Endothelial cell of umbilical vein (primary cell): ENCODE measurements at regions not wholly inside any gene's neighbourhood (a gene's known extent, or its start where the extent isn't known, plus 50 kb on each side); places are given as distances from the start of the nearest gene placed in this dataset.

Experiments used
- BruUV-seq: library from RNA; stranded (reverse); fragments of 400-500 nt; replicated peaks from 2 replicates; lab custom pipeline; 2021; lab: Mats Ljungman, UMichigan
- CTCF ChIA-PET: fragments of 300-600, 350-600 bp; sonication (Branson Sonifier 250); formaldehyde crosslinking; loops from one replicate; lab custom pipeline; 2021; ENCODE audit warnings: antibody characterized with exemption, inconsistent platforms; lab: Charles Lee
- POLR2A ChIA-PET: fragments of 300-600, 350-600 bp; sonication (Branson Sonifier 250); formaldehyde crosslinking; loops from one replicate; lab custom pipeline; 2021; ENCODE audit warnings: antibody characterized with exemption, inconsistent platforms; lab: Charles Lee
- DNase-seq: peaks from one replicate; pipeline ENCODE4 v3.0.0-alpha.2; 2011; ENCODE audit warnings: low read depth, low spot score
- FAIRE-seq: peaks from 2 replicates; lab custom pipeline; 2011; peaks lifted over from hg19 to GRCh38; lab: Jason Lieb, UNC
- H2AFZ ChIP-seq: 2 replicates; pipeline ENCODE4 v1.6.0; 2012; ENCODE audit warnings: low read depth, low read length, control low read depth, inconsistent platforms
- H3K27ac ChIP-seq: 2 replicates; pipeline ENCODE4 v1.5.1; 2011; ENCODE audit warnings: low read depth, mild to moderate bottlenecking, control low read depth, low read length, moderate library complexity; ENCODE audit not compliant: insufficient read depth
- H3K27me3 ChIP-seq, 2 experiments: 2 replicates each; pipeline versions ENCODE4 v1.6.0 to v1.6.1; 2011; ENCODE audit warnings: low read length in 2 of 2, mixed read lengths in 1 of 2; ENCODE audit not compliant: control insufficient read depth in 2 of 2, insufficient read depth in 2 of 2
- H3K36me3 ChIP-seq, 2 experiments: 2 replicates in 1 of 2; 3 replicates in 1 of 2; pipeline ENCODE4 v1.5.1; 2011; ENCODE audit warnings: low read length in 2 of 2, mild to moderate bottlenecking in 1 of 2, moderate library complexity in 1 of 2; ENCODE audit not compliant: control insufficient read depth in 2 of 2, insufficient read depth in 2 of 2; ENCODE audit errors: extremely low read depth in 1 of 2
- H3K4me1 ChIP-seq: 3 replicates; pipeline ENCODE4 v1.5.1; 2011; ENCODE audit warnings: mild to moderate bottlenecking, low read length; ENCODE audit not compliant: control insufficient read depth, insufficient read depth; ENCODE audit errors: extremely low read depth
- H3K4me2 ChIP-seq: 2 replicates; pipeline ENCODE4 v1.6.1; 2011; ENCODE audit warnings: low read length, control low read depth, mixed read lengths; ENCODE audit not compliant: insufficient read depth
- H3K4me3 ChIP-seq, 3 experiments: fragments of 200-600 bp in 1 of 3; sonication (generic), shearing (Covaris generic) in 1 of 3; replicated peaks in 1 of 3; 2 replicates each; pipeline ENCODE4 v1.5.1; 2011 to 2016; ENCODE audit warnings: control low read depth in 3 of 3, low read length in 3 of 3, mild to moderate bottlenecking in 2 of 3, inconsistent platforms in 1 of 3, low read depth in 1 of 3, moderate library complexity in 1 of 3; ENCODE audit not compliant: insufficient read depth in 1 of 3
- H3K79me2 ChIP-seq: 2 replicates; pipeline ENCODE4 v1.6.0; 2012; ENCODE audit warnings: low read length, inconsistent platforms; ENCODE audit not compliant: control insufficient read depth, insufficient read depth
- H3K9ac ChIP-seq: replicated peaks from 2 replicates; pipeline ENCODE3; 2011; ENCODE audit warnings: low read length, control low read depth; ENCODE audit not compliant: insufficient read depth; ENCODE audit errors: extremely low read depth
- H3K9me1 ChIP-seq: replicated peaks from 3 replicates; pipeline ENCODE4 v1.6.0; 2011; ENCODE audit warnings: mild to moderate bottlenecking, low read length; ENCODE audit not compliant: control insufficient read depth, insufficient read depth; ENCODE audit errors: extremely low read depth
- H3K9me3 ChIP-seq: replicated peaks from 2 replicates; pipeline ENCODE4 v1.5.1; 2012; ENCODE audit warnings: low read length, inconsistent platforms; ENCODE audit not compliant: control insufficient read depth, insufficient read depth
- H4K20me1 ChIP-seq: replicated peaks from 2 replicates; pipeline ENCODE3; 2011; ENCODE audit warnings: mild to moderate bottlenecking, low read length; ENCODE audit not compliant: control insufficient read depth, insufficient read depth; ENCODE audit errors: extremely low read depth
- EZH2 ChIP-seq: IDR thresholded peaks from 2 replicates; pipeline ENCODE4 v1.6.1; 2012; ENCODE audit warnings: borderline replicate concordance, low read depth, mild to moderate bottlenecking, moderate library complexity, low read length, inconsistent platforms; ENCODE audit not compliant: severe bottlenecking
- FOS ChIP-seq: IDR thresholded peaks from 2 replicates; pipeline ENCODE4 v1.6.1; 2011; ENCODE audit warnings: mild to moderate bottlenecking, low read length, moderate library complexity, borderline replicate concordance; ENCODE audit not compliant: insufficient read depth
- GATA2 ChIP-seq: IDR thresholded peaks from 2 replicates; pipeline ENCODE4 v1.7.0; 2011; ENCODE audit warnings: low read depth, mild to moderate bottlenecking, moderate library complexity, mixed read lengths, low read length; ENCODE audit not compliant: insufficient read length, insufficient read depth
- JUN ChIP-seq: IDR thresholded peaks from 2 replicates; pipeline ENCODE4 v1.6.1; 2011; ENCODE audit warnings: borderline replicate concordance, low read depth; ENCODE audit not compliant: insufficient read length, insufficient read depth
- MYC ChIP-seq: IDR thresholded peaks from one replicate; pipeline ENCODE4 v1.6.1; 2011; ENCODE audit warnings: mild to moderate bottlenecking, low read depth, low read length
- POLR2A ChIP-seq: IDR thresholded peaks from 2 replicates; pipeline ENCODE4 v1.6.1; 2012; ENCODE audit warnings: low read depth, mild to moderate bottlenecking, control low read depth, low read length
- POLR2AphosphoS5 ChIP-seq: IDR thresholded peaks from 2 replicates; pipeline ENCODE4 v1.6.1; 2012; ENCODE audit warnings: low read depth, mild to moderate bottlenecking, control low read depth, low read length, moderate library complexity; ENCODE audit not compliant: insufficient read depth
- dilution Hi-C: fragments of 300-500 bp; cut with MboI; formaldehyde crosslinking; loops from one replicate; pipeline ENCODE4 v1.15.0; 2019; ENCODE audit warnings: low sequenced_read_pairs; ENCODE audit not compliant: extremely low pct_ligation_motif_present
- intact Hi-C: fragments of 100-400 bp; cut with micrococcal nuclease; formaldehyde crosslinking; loops from one replicate; pipeline ENCODE4 v1.10.0; 2022
- TF ChIP-seq, protein P1 (sequence below), 2 donors: IDR thresholded peaks; 1 replicate in 1 of 2; 2 replicates in 1 of 2; pipeline ENCODE4 v1.5.1; 2011; ENCODE audit warnings: low read length in 2 of 2, mild to moderate bottlenecking in 2 of 2, moderate library complexity in 2 of 2, control low read depth in 1 of 2, inconsistent platforms in 1 of 2, low read depth in 1 of 2; ENCODE audit not compliant: insufficient read depth in 1 of 2; ENCODE audit errors: extremely low read depth in 1 of 2
- TF ChIP-seq, protein P2 (sequence below): IDR thresholded peaks from 2 replicates; pipeline ENCODE4 v1.6.1; 2011; ENCODE audit not compliant: insufficient read depth, insufficient read length

DNA sequence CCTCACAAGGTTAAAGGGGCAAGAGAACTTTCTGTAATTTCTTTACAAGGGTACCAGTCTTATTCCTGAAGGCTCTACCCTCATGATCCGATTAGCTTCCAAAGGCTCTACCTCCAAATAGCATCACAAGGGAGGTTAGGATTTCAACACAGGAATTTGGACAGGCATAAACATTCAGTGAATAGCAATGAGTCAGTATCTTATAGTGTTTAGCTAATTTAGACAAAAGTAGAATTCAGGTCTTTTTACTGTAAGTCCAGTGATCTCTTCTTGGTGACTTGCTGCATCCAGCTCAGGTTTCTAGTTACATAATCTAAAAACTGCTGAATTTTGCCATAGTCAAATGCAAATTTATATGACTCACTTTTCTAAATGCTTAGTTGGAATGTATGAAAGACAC is 1995.6 kb upstream of the RAG2 start:
- ChIA-PET POLR2A (no interaction called here), CTCF (no interaction called here)
- Histone ChIP-seq H3K4me2 (no peak overlapping the region), H4K20me1 (no peaks in the 10 kb centered on the region), H3K4me3 (no peak overlapping the region), H3K36me3 (no peaks in the 10 kb centered on the region), H3K79me2 (no peaks in the 10 kb centered on the region), H3K27me3 (no peaks in the 10 kb centered on the region), H3K4me1 (no peaks in the 10 kb centered on the region), H2AFZ (no peak overlapping the region), H3K9ac (no peak overlapping the region), H3K27ac (no peak overlapping the region), H3K9me3 (peaks cover 3% of the 10 kb centered on the region), H3K9me1 (no peaks in the 10 kb centered on the region)
- dilution Hi-C loops, result no loop called here
- intact Hi-C loops, result no loop called here
- DNase-seq, result no peak
- no peak for FAIRE-seq
- TF ChIP-seq, protein P1, sequence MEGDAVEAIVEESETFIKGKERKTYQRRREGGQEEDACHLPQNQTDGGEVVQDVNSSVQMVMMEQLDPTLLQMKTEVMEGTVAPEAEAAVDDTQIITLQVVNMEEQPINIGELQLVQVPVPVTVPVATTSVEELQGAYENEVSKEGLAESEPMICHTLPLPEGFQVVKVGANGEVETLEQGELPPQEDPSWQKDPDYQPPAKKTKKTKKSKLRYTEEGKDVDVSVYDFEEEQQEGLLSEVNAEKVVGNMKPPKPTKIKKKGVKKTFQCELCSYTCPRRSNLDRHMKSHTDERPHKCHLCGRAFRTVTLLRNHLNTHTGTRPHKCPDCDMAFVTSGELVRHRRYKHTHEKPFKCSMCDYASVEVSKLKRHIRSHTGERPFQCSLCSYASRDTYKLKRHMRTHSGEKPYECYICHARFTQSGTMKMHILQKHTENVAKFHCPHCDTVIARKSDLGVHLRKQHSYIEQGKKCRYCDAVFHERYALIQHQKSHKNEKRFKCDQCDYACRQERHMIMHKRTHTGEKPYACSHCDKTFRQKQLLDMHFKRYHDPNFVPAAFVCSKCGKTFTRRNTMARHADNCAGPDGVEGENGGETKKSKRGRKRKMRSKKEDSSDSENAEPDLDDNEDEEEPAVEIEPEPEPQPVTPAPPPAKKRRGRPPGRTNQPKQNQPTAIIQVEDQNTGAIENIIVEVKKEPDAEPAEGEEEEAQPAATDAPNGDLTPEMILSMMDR (IDR thresholded peaks at IDR 0.05; ENCODE audit: extremely low read depth in 1 of 2, insufficient read depth in 1 of 2, low read depth in 1 of 2, low read length in 2 of 2), result no peak
- TF ChIP-seq FOS, result no peak
- TF ChIP-seq POLR2AphosphoS5, result no peak
- no peak for TF ChIP-seq MYC
- TF ChIP-seq JUN, result no peak
- TF ChIP-seq, protein P2, sequence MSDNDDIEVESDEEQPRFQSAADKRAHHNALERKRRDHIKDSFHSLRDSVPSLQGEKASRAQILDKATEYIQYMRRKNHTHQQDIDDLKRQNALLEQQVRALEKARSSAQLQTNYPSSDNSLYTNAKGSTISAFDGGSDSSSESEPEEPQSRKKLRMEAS, result no peak
- TF ChIP-seq EZH2, result no peak
- TF ChIP-seq POLR2A, result no peak
- TF ChIP-seq GATA2, result no peak
- BruUV-seq, result no TSS peak
